HG03196 (cell line): ENCODE measurements at regions not wholly inside any gene's neighbourhood (a gene's known extent, or its start where the extent isn't known, plus 50 kb on each side); places are given as distances from the start of the nearest gene placed in this dataset.

Experiments
- ATAC-seq: cut with Tn5 transposase; IDR thresholded peaks from one replicate; pipeline ENCODE4 v1.9.1; 2021; ENCODE audit not compliant: unreplicated experiment

GRCh38 chr5:142435410-142436115 lies 110.7 kb upstream of the SPRY4 start:
- ATAC-seq = no peak

- no peak for ATAC-seq
Observed at GRCh38 chr5:142434322-142434612, 109.4 kb upstream of the SPRY4 start.

GRCh38 chr5:142433526-142434321 lies 108.9 kb upstream of the SPRY4 start:
- no peak for ATAC-seq

- peak; percentile 37 for ATAC-seq
Observed at GRCh38 chr5:142432961-142433360, 108.1 kb upstream of the SPRY4 start.

GRCh38 chr5:142432369-142432863 lies 107.6 kb upstream of the SPRY4 start:
- ATAC-seq = peak; percentile 50

GRCh38 chr5:142428773-142429473 lies 104.1 kb upstream of the SPRY4 start:
- no peak for ATAC-seq

GRCh38 chr5:142428036-142428772 lies 103.4 kb upstream of the SPRY4 start:
- no peak for ATAC-seq

GRCh38 chr5:142427529-142427928 lies 102.7 kb upstream of the SPRY4 start:
- ATAC-seq = no peak

- ATAC-seq = no peak
Observed at GRCh38 chr5:142427015-142427364, 102.2 kb upstream of the SPRY4 start.

- ATAC-seq = no peak
Observed at GRCh38 chr5:142426129-142427014, 101.6 kb upstream of the SPRY4 start.

GRCh38 chr5:142425286-142426065 lies 100.7 kb upstream of the SPRY4 start:
- ATAC-seq = no peak

GRCh38 chr5:142422429-142422828 lies 97.6 kb upstream of the SPRY4 start:
- ATAC-seq = no peak

- no peak for ATAC-seq
Observed at GRCh38 chr5:142421621-142422397, 97.0 kb upstream of the SPRY4 start.

- ATAC-seq = no peak
Observed at GRCh38 chr5:142421228-142421617, 96.4 kb upstream of the SPRY4 start.

GRCh38 chr5:142420561-142421227 lies 95.9 kb upstream of the SPRY4 start:
- no peak for ATAC-seq

GRCh38 chr5:142412581-142412980 lies 87.8 kb upstream of the SPRY4 start:
- no peak for ATAC-seq

GRCh38 chr5:142411656-142412425 lies 87.0 kb upstream of the SPRY4 start:
- ATAC-seq = no peak
